Daoy (cell line): ENCODE measurements at regions not wholly inside any gene's neighbourhood (a gene's known extent, or its start where the extent isn't known, plus 50 kb on each side); places are given as distances from the start of the nearest gene placed in this dataset.

Experiments
- DNase-seq: peaks from one replicate; pipeline ENCODE4 v3.0.0-alpha.2; 2015; ENCODE audit warnings: low read depth

GRCh38 chr18:41540237-41540871 lies 414.7 kb upstream of the PIK3C3 start:
- DNase-seq, result no peak

- no peak for DNase-seq
These were observed 416.3 kb upstream of the PIK3C3 start for GRCh38 chr18:41538751-41539150.

- DNase-seq, result no peak
These were observed 417.4 kb upstream of the PIK3C3 start for GRCh38 chr18:41537666-41538065.

GRCh38 chr18:41532344-41533086 lies 422.5 kb upstream of the PIK3C3 start:
- no peak for DNase-seq

- no peak for DNase-seq
These were observed 424.1 kb upstream of the PIK3C3 start for GRCh38 chr18:41530970-41531369.

GRCh38 chr18:41529093-41529492 lies 425.9 kb upstream of the PIK3C3 start:
- DNase-seq, result no peak

GRCh38 chr18:41526054-41526453 lies 429.0 kb upstream of the PIK3C3 start:
- DNase-seq, result no peak

GRCh38 chr18:41524674-41525470 lies 430.2 kb upstream of the PIK3C3 start:
- no peak for DNase-seq

- DNase-seq, result no peak
These were observed 437.9 kb upstream of the PIK3C3 start for GRCh38 chr18:41517142-41517541.

GRCh38 chr18:41513438-41513837 lies 441.6 kb upstream of the PIK3C3 start:
- DNase-seq, result no peak

- DNase-seq, result no peak
These were observed 450.7 kb upstream of the PIK3C3 start for GRCh38 chr18:41504316-41504715.

- no peak for DNase-seq
These were observed 453.2 kb upstream of the PIK3C3 start for GRCh38 chr18:41501848-41502247.

GRCh38 chr18:41499345-41499744 lies 455.7 kb upstream of the PIK3C3 start:
- DNase-seq, result no peak

- no peak for DNase-seq
These were observed 464.2 kb upstream of the PIK3C3 start for GRCh38 chr18:41490861-41491260.

GRCh38 chr18:41486575-41486974 lies 468.5 kb upstream of the PIK3C3 start:
- no peak for DNase-seq

- no peak for DNase-seq
These were observed 471.0 kb upstream of the PIK3C3 start for GRCh38 chr18:41484069-41484468.

- no peak for DNase-seq
These were observed 472.5 kb upstream of the PIK3C3 start for GRCh38 chr18:41482501-41482900.

- no peak for DNase-seq
These were observed 488.4 kb upstream of the PIK3C3 start for GRCh38 chr18:41466436-41467160.

GRCh38 chr18:41465386-41465785 lies 489.6 kb upstream of the PIK3C3 start:
- no peak for DNase-seq

- no peak for DNase-seq
These were observed 490.8 kb upstream of the PIK3C3 start for GRCh38 chr18:41464278-41464677.

- no peak for DNase-seq
These were observed 492.1 kb upstream of the PIK3C3 start for GRCh38 chr18:41462946-41463345.

GRCh38 chr18:41461114-41461513 lies 493.9 kb upstream of the PIK3C3 start:
- DNase-seq, result no peak
